Smooth muscle cell (in vitro differentiated cells): ENCODE measurements at regions not wholly inside any gene's neighbourhood (a gene's known extent, or its start where the extent isn't known, plus 50 kb on each side); places are given as distances from the start of the nearest gene placed in this dataset.

ENCODE experiments used
- DNase-seq: peaks from one replicate; lab custom pipeline; 2025; ENCODE audit not compliant: unreplicated experiment; lab: John Stamatoyannopoulos, UW
- H2AFZ ChIP-seq: fragments of 200-600 bp; sonication (generic); 2 replicates; pipeline ENCODE4 v1.6.0; 2016; ENCODE audit warnings: antibody characterized with exemption, low read depth, mild to moderate bottlenecking
- H3F3A ChIP-seq: fragments of 200-600 bp; sonication (generic); 2 replicates; pipeline ENCODE4 v1.6.0; 2017; ENCODE audit warnings: antibody characterized with exemption, low read depth
- H3K27ac ChIP-seq: fragments of 200-600 bp; sonication (generic); 2 replicates; pipeline ENCODE4 v1.5.1; 2016; ENCODE audit warnings: low read depth, mild to moderate bottlenecking
- H3K27me3 ChIP-seq: fragments of 200-600 bp; sonication (generic); 2 replicates; pipeline ENCODE4 v1.6.1; 2016; ENCODE audit warnings: low read depth, mild to moderate bottlenecking
- H3K36me3 ChIP-seq: fragments of 200-600 bp; sonication (generic); 2 replicates; pipeline ENCODE4 v1.5.1; 2016; ENCODE audit warnings: low read depth
- H3K4me1 ChIP-seq: fragments of 200-600 bp; sonication (generic); 2 replicates; pipeline ENCODE4 v1.5.1; 2016; ENCODE audit warnings: low read depth
- H3K4me2 ChIP-seq: fragments of 200-600 bp; sonication (generic); 2 replicates; pipeline ENCODE4 v1.6.0; 2016; ENCODE audit warnings: mild to moderate bottlenecking
- H3K4me3 ChIP-seq: fragments of 200-600 bp; sonication (generic); 2 replicates; pipeline ENCODE4 v1.5.1; 2016; ENCODE audit warnings: mild to moderate bottlenecking
- H3K79me2 ChIP-seq: fragments of 200-600 bp; sonication (generic); 2 replicates; pipeline ENCODE4 v1.6.0; 2016; ENCODE audit warnings: low read depth, mild to moderate bottlenecking
- H3K9ac ChIP-seq: fragments of 200-600 bp; sonication (generic); 2 replicates; pipeline ENCODE4 v1.6.0; 2016; ENCODE audit warnings: low read depth
- H3K9me3 ChIP-seq: fragments of 200-600 bp; sonication (generic); replicated peaks from 2 replicates; pipeline ENCODE4 v1.5.1; 2016; ENCODE audit warnings: low read depth
- H4K20me1 ChIP-seq: fragments of 200-600 bp; sonication (generic); 2 replicates; pipeline ENCODE4 v1.6.0; 2016; ENCODE audit warnings: low read depth
- CTCF ChIP-seq: fragments of 200-600 bp; sonication (generic); IDR thresholded peaks from 2 replicates; pipeline ENCODE4 v1.5.1; 2017; ENCODE audit warnings: borderline replicate concordance, mild to moderate bottlenecking, antibody characterized with exemption; ENCODE audit not compliant: insufficient read depth, poor library complexity, severe bottlenecking
- WGBS: methylation state at CpG from one replicate; pipeline ENCODE4 v1.1.7; 2016; ENCODE audit warnings: low lambda C conversion rate; 5-methylcytosine and 5-hydroxymethylcytosine counted together

- Histone ChIP-seq H3F3A (no peaks in the 10 kb centered on the region), H3K27me3 (no peaks in the 10 kb centered on the region), H3K27ac (no peak overlapping the region), H3K9ac (no peak overlapping the region), H3K9me3 (no peaks in the 10 kb centered on the region), H4K20me1 (no peaks in the 10 kb centered on the region), H3K4me3 (no peak overlapping the region), H3K4me1 (peaks cover 8% of the 10 kb centered on the region), H3K4me2 (no peak overlapping the region), H2AFZ (no peak overlapping the region), H3K36me3 (no peaks in the 10 kb centered on the region), H3K79me2 (no peaks in the 10 kb centered on the region)
- 84% methylated on average over 10 of the region's 10 CpGs for WGBS
- TF ChIP-seq CTCF: no peak
- DNase-seq: no peak
These were observed 126.3 kb upstream of the HS6ST1 start for GRCh38 chr2:128444816-128445522.

GRCh38 chr2:128445523-128445900 is 126.8 kb upstream of the HS6ST1 start:
- no peak overlapping the region for H2AFZ ChIP-seq
- no peaks in the 10 kb centered on the region for H3K36me3 ChIP-seq
- H3K9me3 ChIP-seq: no peaks in the 10 kb centered on the region
- H3K4me2 ChIP-seq: no peak overlapping the region
- H3K4me3 ChIP-seq: no peak overlapping the region
- no peaks in the 10 kb centered on the region for H4K20me1 ChIP-seq
- H3K27me3 ChIP-seq: no peaks in the 10 kb centered on the region
- H3F3A ChIP-seq: no peaks in the 10 kb centered on the region
- no peak overlapping the region for H3K27ac ChIP-seq
- no peaks in the 10 kb centered on the region for H3K79me2 ChIP-seq
- TF ChIP-seq CTCF: no peak
- 89% methylated on average over 4 of the region's 4 CpGs for WGBS
- H3K4me1 ChIP-seq: peaks cover 9% of the 10 kb centered on the region
- H3K9ac ChIP-seq: no peak overlapping the region
- DNase-seq: no peak

- no peak for DNase-seq
- H2AFZ ChIP-seq: no peak overlapping the region
- peaks cover 12% of the 10 kb centered on the region for H3K4me1 ChIP-seq
- H3K79me2 ChIP-seq: no peaks in the 10 kb centered on the region
- no peak for TF ChIP-seq CTCF
- H3K27ac ChIP-seq: no peak overlapping the region
- no peak overlapping the region for H3K4me3 ChIP-seq
- no peaks in the 10 kb centered on the region for H3K9me3 ChIP-seq
- no peak overlapping the region for H3K4me2 ChIP-seq
- no peaks in the 10 kb centered on the region for H4K20me1 ChIP-seq
- no peaks in the 10 kb centered on the region for H3K27me3 ChIP-seq
- WGBS: 96% methylated on average over 10 of the region's 10 CpGs
- no peak overlapping the region for H3K9ac ChIP-seq
- no peaks in the 10 kb centered on the region for H3F3A ChIP-seq
- H3K36me3 ChIP-seq: no peaks in the 10 kb centered on the region
These were observed 127.6 kb upstream of the HS6ST1 start for GRCh38 chr2:128446049-128446873.
